Trophoblast cell (in vitro differentiated cells and primary cell): ENCODE measurements at regions not wholly inside any gene's neighbourhood (a gene's known extent, or its start where the extent isn't known, plus 50 kb on each side); places are given as distances from the start of the nearest gene placed in this dataset.

Source experiments
- DNase-seq, 2 donors: peaks; one replicate each; pipeline ENCODE4 v3.0.0-alpha.2; 2016
- H2AFZ ChIP-seq: 2 replicates; pipeline ENCODE4 v1.6.1; 2013; ENCODE audit warnings: low read length, moderate library complexity, mild to moderate bottlenecking; ENCODE audit not compliant: insufficient read depth, poor library complexity
- H2AK5ac ChIP-seq: 2 replicates; pipeline ENCODE4 v1.6.1; 2013; ENCODE audit warnings: mild to moderate bottlenecking, low read length
- H2BK120ac ChIP-seq: 2 replicates; pipeline ENCODE4 v1.6.1; 2013; ENCODE audit warnings: low read length, mild to moderate bottlenecking, moderate library complexity; ENCODE audit not compliant: insufficient read depth, poor library complexity
- H2BK12ac ChIP-seq: 2 replicates; pipeline ENCODE4 v1.6.1; 2013; ENCODE audit warnings: mild to moderate bottlenecking, low read length, moderate library complexity
- H2BK5ac ChIP-seq: 2 replicates; pipeline ENCODE4 v1.6.1; 2013; ENCODE audit warnings: low read length, low read depth, moderate library complexity, mild to moderate bottlenecking; ENCODE audit not compliant: poor library complexity
- H3K14ac ChIP-seq: 2 replicates; pipeline ENCODE4 v1.6.1; 2013; ENCODE audit warnings: mild to moderate bottlenecking, low read length
- H3K18ac ChIP-seq: 2 replicates; pipeline ENCODE4 v1.6.1; 2013; ENCODE audit warnings: mild to moderate bottlenecking, low read length
- H3K23ac ChIP-seq: 2 replicates; pipeline ENCODE4 v1.6.1; 2013; ENCODE audit warnings: low read length
- H3K27ac ChIP-seq: 2 replicates; pipeline ENCODE4 v1.5.1; 2013; ENCODE audit warnings: low read depth, mild to moderate bottlenecking, inconsistent platforms, low read length, moderate library complexity
- H3K27me3 ChIP-seq: 2 replicates; pipeline ENCODE4 v1.6.1; 2013; ENCODE audit warnings: inconsistent platforms, mild to moderate bottlenecking, low read length, moderate library complexity; ENCODE audit not compliant: insufficient read depth
- H3K36me3 ChIP-seq, 2 experiments: 1 replicate in 1 of 2; 2 replicates in 1 of 2; pipeline ENCODE4 v1.6.1; 2013; ENCODE audit warnings: low read length in 2 of 2, mild to moderate bottlenecking in 2 of 2, moderate library complexity in 1 of 2; ENCODE audit not compliant: insufficient read depth in 2 of 2, control insufficient read depth in 1 of 2
- H3K4ac ChIP-seq: 2 replicates; pipeline ENCODE4 v1.6.1; 2013; ENCODE audit warnings: low read depth, mild to moderate bottlenecking, low read length, moderate library complexity
- H3K4me1 ChIP-seq, 2 experiments: 1 replicate in 1 of 2; 2 replicates in 1 of 2; pipeline ENCODE4 v1.6.1; 2013; ENCODE audit warnings: low read length in 2 of 2, mild to moderate bottlenecking in 2 of 2, moderate library complexity in 1 of 2; ENCODE audit not compliant: insufficient read depth in 2 of 2, control insufficient read depth in 1 of 2
- H3K4me2 ChIP-seq: 2 replicates; pipeline ENCODE4 v1.6.1; 2013; ENCODE audit warnings: inconsistent platforms, mild to moderate bottlenecking, low read length, moderate library complexity
- H3K4me3 ChIP-seq: 2 replicates; pipeline ENCODE4 v1.5.1; 2013; ENCODE audit warnings: mild to moderate bottlenecking, low read depth, low read length, inconsistent platforms
- H3K79me1 ChIP-seq: one replicate; pipeline ENCODE4 v1.6.1; 2013; ENCODE audit warnings: low read length
- H3K79me2 ChIP-seq: 2 replicates; pipeline ENCODE4 v1.6.1; 2013; ENCODE audit warnings: low read length, mild to moderate bottlenecking; ENCODE audit not compliant: control insufficient read depth, insufficient read depth, poor library complexity
- H3K9ac ChIP-seq: 2 replicates; pipeline ENCODE4 v1.6.1; 2013; ENCODE audit warnings: mild to moderate bottlenecking, low read length
- H3K9me3 ChIP-seq: 2 replicates; pipeline ENCODE4 v1.6.1; 2013; ENCODE audit warnings: low read depth, mild to moderate bottlenecking, control low read depth, inconsistent platforms, low read length; ENCODE audit not compliant: insufficient read depth
- H4K12ac ChIP-seq: 2 replicates; pipeline ENCODE4 v1.6.1; 2013; ENCODE audit warnings: low read depth, mild to moderate bottlenecking, low read length, moderate library complexity
- H4K8ac ChIP-seq: 2 replicates; pipeline ENCODE4 v1.6.1; 2013; ENCODE audit warnings: low read depth, mild to moderate bottlenecking, low read length, moderate library complexity
- H4K91ac ChIP-seq: one replicate; pipeline ENCODE4 v1.6.1; 2013; ENCODE audit warnings: low read depth, mild to moderate bottlenecking, low read length, moderate library complexity
- WGBS: extraction: QIAGEN DNeasy Blood & Tissue Kit; methylation state at CpG from one replicate; pipeline ENCODE4 v1.1.7; 2013; ENCODE audit warnings: missing lambda C conversion rate; ENCODE audit not compliant: insufficient read length, insufficient coverage; ENCODE audit errors: extremely low coverage; 5-methylcytosine and 5-hydroxymethylcytosine counted together

GRCh38 chr6:104521176-104521575 is 338.5 kb downstream of the HACE1 start:
- Histone ChIP-seq H3K9me3 (no peaks in the 10 kb centered on the region), H3K14ac (no peak overlapping the region), H4K12ac (no peak overlapping the region), H3K79me1 (no peaks in the 10 kb centered on the region), H3K23ac (no peak overlapping the region), H2AFZ (no peak overlapping the region), H3K36me3 (no peaks in the 10 kb centered on the region), H3K4me1 (no peaks in the 10 kb centered on the region), H3K79me2 (no peaks in the 10 kb centered on the region), H3K4ac (no peak overlapping the region), H3K4me2 (no peak overlapping the region), H4K91ac (no peak overlapping the region), H3K27me3 (no peaks in the 10 kb centered on the region), H2BK120ac (no peak overlapping the region), H3K18ac (no peak overlapping the region), H2BK12ac (no peak overlapping the region), H4K8ac (no peak overlapping the region), H2BK5ac (no peak overlapping the region), H3K9ac (no peak overlapping the region), H2AK5ac (no peak overlapping the region), H3K4me3 (no peak overlapping the region), H3K27ac (no peak overlapping the region)
- DNase-seq: no peak
- WGBS: no CpG with 5 or more reads among the region's 3 CpGs

GRCh38 chr6:104519566-104519965 is 340.2 kb downstream of the HACE1 start:
- Histone ChIP-seq H3K23ac (no peak overlapping the region), H3K79me2 (no peaks in the 10 kb centered on the region), H3K79me1 (no peaks in the 10 kb centered on the region), H2BK5ac (no peak overlapping the region), H3K4me1 (no peaks in the 10 kb centered on the region), H3K18ac (no peak overlapping the region), H4K91ac (no peak overlapping the region), H3K4me3 (no peak overlapping the region), H3K4me2 (no peak overlapping the region), H3K9ac (no peak overlapping the region), H3K27ac (no peak overlapping the region), H3K9me3 (no peaks in the 10 kb centered on the region), H3K36me3 (no peaks in the 10 kb centered on the region), H2BK120ac (no peak overlapping the region), H4K12ac (no peak overlapping the region), H3K27me3 (no peaks in the 10 kb centered on the region), H3K14ac (no peak overlapping the region), H3K4ac (no peak overlapping the region), H2AK5ac (no peak overlapping the region), H4K8ac (no peak overlapping the region), H2AFZ (no peak overlapping the region), H2BK12ac (no peak overlapping the region)
- no peak for DNase-seq
- WGBS: no CpG with 5 or more reads among the region's 4 CpGs

- DNase-seq: no peak
- Histone ChIP-seq H3K79me1 (no peaks in the 10 kb centered on the region), H2AK5ac (no peak overlapping the region), H2BK12ac (no peak overlapping the region), H2BK120ac (no peak overlapping the region), H2AFZ (no peak overlapping the region), H3K4me2 (no peak overlapping the region), H4K12ac (no peak overlapping the region), H3K4me1 (no peaks in the 10 kb centered on the region), H4K91ac (no peak overlapping the region), H3K9ac (no peak overlapping the region), H3K9me3 (no peaks in the 10 kb centered on the region), H3K27ac (no peak overlapping the region), H3K27me3 (no peaks in the 10 kb centered on the region), H3K36me3 (no peaks in the 10 kb centered on the region), H4K8ac (no peak overlapping the region), H3K79me2 (no peaks in the 10 kb centered on the region), H3K4ac (no peak overlapping the region), H3K18ac (no peak overlapping the region), H2BK5ac (no peak overlapping the region), H3K23ac (no peak overlapping the region), H3K14ac (no peak overlapping the region), H3K4me3 (no peak overlapping the region)
- WGBS: no CpG with 5 or more reads among the region's 3 CpGs
Measured at GRCh38 chr6:104509355-104509754, 350.4 kb downstream of the HACE1 start.

GRCh38 chr6:104506429-104506828 is 353.3 kb downstream of the HACE1 start:
- no peak overlapping the region for H4K8ac ChIP-seq
- H3K14ac ChIP-seq: no peak overlapping the region
- H2AK5ac ChIP-seq: no peak overlapping the region
- H4K91ac ChIP-seq: no peak overlapping the region
- no peak overlapping the region for H2AFZ ChIP-seq
- no peaks in the 10 kb centered on the region for H3K27me3 ChIP-seq
- no peak overlapping the region for H3K9ac ChIP-seq
- H3K4me1 ChIP-seq: no peaks in the 10 kb centered on the region
- H3K27ac ChIP-seq: no peak overlapping the region
- H2BK12ac ChIP-seq: no peak overlapping the region
- no CpG with 5 or more reads among the region's 1 CpG for WGBS
- DNase-seq: no peak
- no peak overlapping the region for H3K4me3 ChIP-seq
- H3K18ac ChIP-seq: no peak overlapping the region
- H3K4ac ChIP-seq: no peak overlapping the region
- no peaks in the 10 kb centered on the region for H3K79me2 ChIP-seq
- no peaks in the 10 kb centered on the region for H3K79me1 ChIP-seq
- no peak overlapping the region for H3K4me2 ChIP-seq
- H3K9me3 ChIP-seq: no peaks in the 10 kb centered on the region
- no peak overlapping the region for H4K12ac ChIP-seq
- H3K36me3 ChIP-seq: no peaks in the 10 kb centered on the region
- H3K23ac ChIP-seq: no peak overlapping the region
- no peak overlapping the region for H2BK5ac ChIP-seq
- H2BK120ac ChIP-seq: no peak overlapping the region
